ENCODE measurements at regions not wholly inside any gene's neighbourhood (a gene's known extent, or its start where the extent isn't known, plus 50 kb on each side); places are given as distances from the start of the nearest gene placed in this dataset.

- no peak for DNase-seq (ENCODE audit: low spot score)
Observed at GRCh38 chr1:209342441-209343175, 240.9 kb upstream of the CAMK1G start.

DNA sequence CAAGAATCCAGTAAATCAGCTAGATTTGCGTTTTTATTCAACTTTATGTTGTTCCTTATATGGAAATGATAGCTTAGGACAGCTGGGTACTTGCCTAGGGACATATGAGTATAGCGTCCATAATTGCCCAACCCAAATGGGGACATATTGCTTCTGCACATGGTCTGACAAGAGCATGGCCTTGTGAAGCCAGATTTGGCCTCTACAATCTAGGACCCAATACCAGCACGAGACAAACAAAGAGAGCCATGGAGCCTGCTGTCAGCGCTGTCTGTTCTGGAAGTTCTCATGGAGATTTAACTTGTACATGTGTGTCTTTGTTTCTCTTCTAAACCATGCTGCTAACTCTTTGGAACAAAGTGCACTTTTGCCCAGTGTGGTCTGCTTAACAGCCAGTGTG, 240.0 kb upstream of the CAMK1G start:
- no peak for DNase-seq (ENCODE audit: low spot score)

DNA sequence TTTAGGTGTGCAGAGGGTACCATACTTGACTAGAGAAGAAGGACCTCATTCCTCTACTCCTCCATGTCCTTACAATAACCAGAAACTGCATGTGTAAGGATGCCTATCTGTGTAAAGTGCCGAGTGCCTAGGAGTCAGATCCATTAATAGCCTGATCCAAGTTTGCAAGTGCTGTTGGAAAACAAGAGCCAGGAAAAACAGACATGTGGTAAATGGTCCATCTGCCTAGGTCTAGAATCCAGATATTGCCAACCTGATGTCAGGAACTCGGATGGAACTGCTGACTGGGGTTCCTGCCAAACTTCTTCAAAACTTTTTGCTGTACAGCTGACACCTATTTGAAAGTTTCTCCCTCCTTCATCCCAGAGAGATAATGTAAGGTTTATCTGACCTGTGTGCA, 239.4 kb upstream of the CAMK1G start:
- no peak for DNase-seq (ENCODE audit: low spot score)

GRCh38 chr1:209349363-209350308, 233.9 kb upstream of the CAMK1G start:
- DNase-seq (ENCODE audit: low spot score): no peak

GRCh38 chr1:209353053-209353452, 230.5 kb upstream of the CAMK1G start:
- no peak for DNase-seq (ENCODE audit: low spot score)

DNA sequence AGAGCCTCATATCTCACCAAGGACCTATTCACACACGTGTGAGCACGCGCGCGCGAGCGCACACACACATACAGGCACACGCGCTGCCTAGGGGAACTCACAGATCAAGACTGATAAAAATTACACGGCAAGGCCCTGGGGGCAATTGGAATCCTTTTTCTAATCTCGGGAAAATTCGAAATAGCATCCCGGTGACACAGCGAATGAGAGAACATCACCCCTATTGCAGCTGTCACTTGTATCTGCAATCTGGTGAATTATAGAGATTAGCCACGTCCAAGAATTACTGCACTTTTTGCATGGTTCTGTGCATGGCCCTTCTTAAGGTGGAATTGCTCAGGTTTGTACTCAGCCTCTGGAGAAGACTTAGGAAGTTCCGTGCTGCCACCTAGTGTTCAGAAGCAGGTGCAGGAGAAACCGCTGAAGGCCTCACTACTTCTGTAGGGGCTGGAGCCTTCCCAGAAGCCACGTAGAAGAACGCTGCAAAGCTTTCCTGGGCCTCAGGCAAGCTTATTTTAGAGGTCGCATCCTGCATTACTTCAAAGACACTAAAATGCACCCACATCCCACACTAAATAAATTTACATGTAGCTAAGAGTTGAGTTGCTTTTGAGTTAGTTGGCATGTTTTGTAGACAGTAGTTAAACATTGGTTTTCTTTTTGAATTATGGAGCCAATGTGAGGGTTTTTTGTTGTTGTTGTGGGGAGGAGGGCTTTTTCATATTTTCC, 229.2 kb upstream of the CAMK1G start:
- peak; percentile 46 for DNase-seq (ENCODE audit: low spot score)

GRCh38 chr1:209354840-209355165, 228.7 kb upstream of the CAMK1G start:
- no peak for DNase-seq (ENCODE audit: low spot score)

- DNase-seq (ENCODE audit: low spot score): no peak
Observed at GRCh38 chr1:209355415-209355814, 228.1 kb upstream of the CAMK1G start.

DNA sequence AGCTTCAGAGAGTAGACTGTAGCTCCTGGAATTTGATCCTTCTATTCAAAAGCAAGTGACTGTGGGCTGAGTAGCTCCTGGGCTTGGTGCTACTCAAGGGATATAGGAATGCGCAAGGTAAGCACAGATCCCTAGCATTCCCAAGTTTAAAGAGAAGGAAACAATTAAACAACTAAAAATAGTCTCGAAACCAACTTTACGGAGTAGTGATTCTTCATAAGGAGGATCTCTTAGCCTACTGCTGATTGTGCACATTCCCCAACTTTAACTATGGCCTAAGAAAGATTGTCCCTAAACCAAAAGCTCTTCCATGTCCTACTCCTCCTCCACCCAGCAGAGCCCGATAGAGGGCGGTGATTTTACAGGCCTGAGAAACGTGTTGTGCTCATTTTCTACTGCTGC, 226.5 kb upstream of the CAMK1G start:
- DNase-seq (ENCODE audit: low spot score): no peak

DNA sequence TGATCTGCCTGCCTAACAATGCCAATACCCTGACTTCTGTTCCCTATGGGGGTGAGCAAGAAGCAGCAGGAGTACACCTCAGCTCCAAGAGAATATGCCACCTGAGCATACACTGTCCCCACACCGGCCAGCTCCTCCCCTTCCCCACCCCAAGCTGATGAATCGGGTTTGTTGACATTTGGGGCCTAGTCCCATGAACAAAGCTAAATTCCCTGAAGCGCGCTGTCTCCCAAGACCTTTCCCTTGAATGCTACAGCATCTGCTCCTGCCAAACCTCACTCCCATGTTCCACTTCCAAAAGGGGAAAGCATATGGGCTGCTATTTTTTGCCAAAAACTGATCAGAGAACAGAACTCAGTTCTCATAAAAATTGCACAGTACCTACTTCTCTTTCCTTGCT, 220.4 kb upstream of the CAMK1G start:
- DNase-seq (ENCODE audit: low spot score): no peak

DNA sequence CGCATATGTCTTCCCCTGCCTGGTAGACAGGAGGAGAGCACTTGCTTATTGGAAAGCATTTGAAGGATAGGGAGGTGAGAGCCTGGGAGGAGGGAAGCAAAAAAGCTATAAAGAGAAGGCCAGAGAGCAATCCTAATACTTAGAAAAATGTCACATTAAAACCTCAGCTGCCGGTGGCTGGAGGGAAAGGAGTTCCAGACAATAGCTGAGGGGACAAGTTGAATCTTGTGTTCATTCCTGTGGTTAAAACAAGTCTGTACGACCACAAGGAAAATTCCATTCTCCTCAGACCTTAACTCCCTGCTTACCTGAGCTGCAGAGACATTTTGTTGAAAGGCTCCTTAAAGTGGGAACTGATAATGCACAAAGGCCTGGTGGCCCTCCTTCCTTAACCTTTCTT, 218.8 kb upstream of the CAMK1G start:
- DNase-seq (ENCODE audit: low spot score): no peak

- no peak for DNase-seq (ENCODE audit: low spot score)
Observed at GRCh38 chr1:209367061-209367772, 216.3 kb upstream of the CAMK1G start.

- DNase-seq (ENCODE audit: low spot score): no peak
Observed at GRCh38 chr1:209368864-209369598, 214.5 kb upstream of the CAMK1G start.

GRCh38 chr1:209370241-209370995, 213.1 kb upstream of the CAMK1G start:
- DNase-seq (ENCODE audit: low spot score): no peak

- no peak for DNase-seq (ENCODE audit: low spot score)
Observed at GRCh38 chr1:209375097-209375496, 208.4 kb upstream of the CAMK1G start.

DNA sequence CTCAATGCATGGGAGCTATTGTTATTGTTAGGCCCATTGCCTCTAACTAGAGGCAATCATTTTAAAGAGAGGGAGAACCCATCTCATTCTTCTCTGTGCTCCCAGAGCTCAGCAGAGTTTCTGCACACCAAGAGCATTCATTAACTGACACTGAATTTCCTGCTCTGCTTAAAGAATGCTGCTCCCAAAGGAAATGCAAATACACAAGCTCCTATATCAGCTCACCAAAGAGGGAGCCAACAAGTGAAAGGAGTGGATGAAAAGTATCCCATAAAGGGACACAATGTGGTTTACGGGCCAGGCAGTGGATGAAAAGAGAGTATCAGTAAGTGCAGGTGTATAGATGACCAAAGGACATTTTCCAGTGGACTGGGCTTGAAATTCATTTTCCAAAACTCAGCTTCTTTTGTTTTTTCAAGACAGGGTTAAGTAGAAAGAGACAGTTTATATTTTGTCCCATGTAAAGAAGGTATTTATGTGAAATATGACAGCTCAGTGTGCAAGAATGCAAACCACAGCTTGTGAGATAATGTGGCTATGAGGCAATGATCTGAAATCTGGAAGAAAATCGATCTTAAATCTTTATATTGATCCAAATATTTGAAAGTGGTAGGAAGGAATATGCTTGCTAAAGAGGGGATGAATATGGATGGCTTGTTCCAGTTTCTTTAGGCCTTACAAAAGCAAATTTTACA, 207.7 kb upstream of the CAMK1G start:
- DNase-seq (ENCODE audit: low spot score): no peak

DNA sequence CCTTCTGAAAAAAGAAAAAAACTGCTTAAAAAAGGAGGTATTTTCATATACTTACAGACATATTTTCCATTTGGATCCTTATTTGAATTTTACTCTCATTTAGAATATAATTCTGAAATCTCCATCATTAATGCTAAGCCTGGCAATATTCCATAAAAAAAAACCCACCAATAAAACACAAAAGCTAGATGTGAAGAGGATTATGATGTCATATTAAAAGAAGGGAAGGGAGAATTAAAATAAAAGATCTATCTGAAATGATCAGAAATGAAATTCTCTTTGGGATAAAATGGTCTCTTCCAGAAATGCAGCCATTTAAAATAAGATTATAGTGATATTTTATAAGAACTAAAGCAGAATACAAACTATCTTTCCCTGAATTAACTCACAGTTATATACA, 206.7 kb upstream of the CAMK1G start:
- no peak for DNase-seq (ENCODE audit: low spot score)

DNA sequence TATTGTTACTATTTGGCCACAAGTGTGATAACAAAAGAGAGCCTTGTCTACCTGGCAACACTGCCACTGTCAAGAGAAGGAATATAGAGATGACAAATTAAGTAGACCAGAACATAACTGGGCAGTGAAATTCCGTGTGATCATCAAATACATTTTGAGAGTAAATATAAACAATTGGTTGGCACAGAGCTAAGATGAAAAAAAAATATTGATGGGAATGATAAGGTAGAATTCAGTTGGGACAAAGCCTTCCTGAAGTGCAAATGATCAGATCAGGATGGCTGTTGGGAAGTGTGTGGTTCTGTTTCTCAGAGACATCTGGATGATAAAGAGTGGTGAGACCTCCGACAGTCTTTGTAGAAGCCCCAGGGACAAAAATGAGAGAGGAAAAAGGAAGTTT, 205.5 kb upstream of the CAMK1G start:
- DNase-seq (ENCODE audit: low spot score): no peak

- DNase-seq (ENCODE audit: low spot score): no peak
Observed at GRCh38 chr1:209379280-209379679, 204.2 kb upstream of the CAMK1G start.

DNA sequence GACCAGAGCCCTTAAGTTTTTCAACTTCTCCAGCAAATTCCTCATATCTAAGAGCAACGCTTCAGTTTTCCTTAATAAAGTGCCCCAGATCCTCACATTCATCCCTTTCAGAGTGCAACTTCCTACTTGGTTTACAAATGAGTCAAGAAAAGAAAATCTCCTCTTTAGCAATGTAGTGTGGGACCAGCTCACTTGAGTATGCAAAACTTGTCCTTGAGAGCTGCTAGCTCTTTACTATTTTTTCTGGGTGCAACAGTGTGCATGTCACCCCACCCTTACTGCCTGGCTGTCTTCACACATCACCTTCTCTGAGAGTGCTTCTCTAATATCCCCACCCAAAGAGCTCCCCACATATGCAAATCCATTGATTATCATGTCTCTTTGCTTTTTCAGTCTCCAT, 203.1 kb upstream of the CAMK1G start:
- no peak for DNase-seq (ENCODE audit: low spot score)

All from germinal center (tissue), 1 donor.